DOHH2 (cell line): ENCODE measurements at regions not wholly inside any gene's neighbourhood (a gene's known extent, or its start where the extent isn't known, plus 50 kb on each side); places are given as distances from the start of the nearest gene placed in this dataset.

Source experiments
- CTCF ChIP-seq: fragments of 200-600 bp; sonication (generic); IDR thresholded peaks from one replicate; pipeline ENCODE4 v1.5.1; 2014; ENCODE audit warnings: antibody characterized with exemption, mild to moderate bottlenecking, low read depth, low read length; ENCODE audit not compliant: poor library complexity, severe bottlenecking
- EZH2phosphoT487 ChIP-seq: fragments of 200-600 bp; sonication (generic); IDR thresholded peaks from 2 replicates; pipeline ENCODE4 v1.6.1; 2017; ENCODE audit warnings: borderline replicate concordance, mild to moderate bottlenecking, antibody characterized with exemption, low read length, moderate library complexity, mixed read lengths

GRCh38 chr1:115527746-115528145, 114.0 kb upstream of the VANGL1 start:
- TF ChIP-seq CTCF (no peak), EZH2phosphoT487 (no peak)
